G401 (cell line): ENCODE measurements at regions not wholly inside any gene's neighbourhood (a gene's known extent, or its start where the extent isn't known, plus 50 kb on each side); places are given as distances from the start of the nearest gene placed in this dataset.
A peak's percentile ranks its signal among the peaks of the same experiment; 100 is the strongest.
"Not testable (repeated sequence)": the region's sequence is repeated elsewhere in the genome, so short reads cannot be mapped to it uniquely, and the experiment has no call there.

ENCODE experiments used
- DNase-seq: peaks from one replicate; pipeline ENCODE4 v3.0.0-alpha.2; 2015; ENCODE audit warnings: low spot score
- in situ Hi-C: cut with HindIII; loops from 2 replicates; pipeline ENCODE4 v1.10.0; 2016; ENCODE audit warnings: low sequenced_read_pairs, mixed read lengths

DNA sequence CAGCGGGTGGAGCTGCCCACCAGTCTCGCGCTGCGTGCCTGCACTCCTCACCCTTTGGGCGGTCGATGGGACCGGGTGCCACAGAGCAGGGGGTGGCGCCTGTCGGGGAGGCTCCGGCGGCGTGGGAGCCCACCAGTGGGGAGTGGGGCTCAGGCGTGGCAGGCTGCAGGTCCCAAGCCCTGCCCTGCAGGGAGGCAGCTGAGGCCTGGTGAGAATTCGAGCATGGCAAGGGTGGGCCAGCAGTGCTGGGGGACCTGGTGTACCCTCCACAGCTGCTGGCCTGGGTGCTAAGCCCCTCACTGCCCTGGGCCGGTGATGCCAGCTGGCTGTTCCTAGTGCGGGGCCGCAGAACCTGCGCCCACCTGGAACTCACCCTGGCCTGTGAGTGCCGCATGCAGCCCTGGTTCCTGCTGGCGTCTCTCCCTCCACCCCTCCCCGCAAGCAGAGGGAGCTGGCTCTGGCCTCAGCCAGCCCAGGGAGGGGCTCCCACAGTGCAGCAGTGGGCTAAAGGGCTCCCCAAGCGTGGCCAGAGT is 746.6 kb upstream of the PABPC4L start:
- DNase-seq = no peak
- in situ Hi-C loops = no loop called here

DNA sequence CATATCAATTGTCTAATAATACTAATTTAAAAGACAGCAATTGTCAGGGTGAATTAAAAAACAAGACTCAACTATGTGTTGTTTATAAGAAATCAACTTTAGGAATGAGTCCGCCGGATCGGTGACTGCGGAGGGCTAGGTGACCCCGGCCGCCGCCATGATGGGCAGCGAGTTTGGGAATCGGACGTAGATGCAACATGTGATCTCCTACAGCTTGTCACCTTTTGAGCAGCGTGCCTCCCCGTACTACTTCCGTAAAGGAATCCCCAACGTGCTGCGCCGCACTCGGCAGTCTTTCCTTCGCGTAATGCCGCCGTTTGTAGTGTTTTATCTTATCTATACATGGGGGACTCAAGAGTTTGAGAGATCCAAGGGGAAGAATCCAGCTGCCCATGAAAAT is 742.5 kb upstream of the PABPC4L start:
- in situ Hi-C loops = no loop called here
- DNase-seq = no peak

DNA sequence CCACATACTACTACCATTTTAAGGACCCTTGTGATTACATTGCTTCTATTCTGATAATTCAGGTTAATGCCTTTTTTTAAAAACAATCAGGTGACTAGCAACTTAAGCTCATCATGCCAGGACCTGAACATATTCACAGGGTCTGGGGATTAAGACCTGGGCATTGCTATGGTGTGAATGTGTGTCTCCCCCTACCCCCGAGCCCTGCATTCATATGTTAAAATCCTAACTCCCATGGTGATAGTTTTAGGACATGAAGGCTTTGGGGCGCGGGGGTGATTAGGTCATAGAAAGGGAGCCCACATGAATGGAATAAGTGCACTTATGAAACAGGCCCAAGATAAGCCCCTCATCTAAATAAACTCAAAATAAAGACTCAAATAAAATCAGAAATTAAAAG is 734.4 kb upstream of the PABPC4L start:
- in situ Hi-C loops = no loop called here
- DNase-seq = no peak

DNA sequence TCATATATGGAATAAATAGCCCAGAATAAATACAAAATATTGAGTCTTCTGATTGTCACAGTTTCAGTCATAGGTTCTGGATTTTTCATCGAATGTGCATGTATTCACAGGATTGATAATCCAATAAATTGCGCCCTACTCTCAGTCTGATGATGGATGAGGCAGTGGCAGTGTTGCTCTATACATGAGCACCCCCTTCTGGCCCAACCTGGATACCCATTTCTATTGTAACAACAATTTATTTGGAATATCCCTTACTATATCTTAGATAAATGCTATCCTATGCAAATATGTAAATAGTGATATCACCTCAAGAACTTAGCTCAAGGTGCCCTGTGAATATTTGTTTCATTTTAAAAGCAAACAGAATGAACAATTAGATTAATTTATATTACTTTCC is 733.7 kb upstream of the PABPC4L start:
- no peak for DNase-seq

DNA sequence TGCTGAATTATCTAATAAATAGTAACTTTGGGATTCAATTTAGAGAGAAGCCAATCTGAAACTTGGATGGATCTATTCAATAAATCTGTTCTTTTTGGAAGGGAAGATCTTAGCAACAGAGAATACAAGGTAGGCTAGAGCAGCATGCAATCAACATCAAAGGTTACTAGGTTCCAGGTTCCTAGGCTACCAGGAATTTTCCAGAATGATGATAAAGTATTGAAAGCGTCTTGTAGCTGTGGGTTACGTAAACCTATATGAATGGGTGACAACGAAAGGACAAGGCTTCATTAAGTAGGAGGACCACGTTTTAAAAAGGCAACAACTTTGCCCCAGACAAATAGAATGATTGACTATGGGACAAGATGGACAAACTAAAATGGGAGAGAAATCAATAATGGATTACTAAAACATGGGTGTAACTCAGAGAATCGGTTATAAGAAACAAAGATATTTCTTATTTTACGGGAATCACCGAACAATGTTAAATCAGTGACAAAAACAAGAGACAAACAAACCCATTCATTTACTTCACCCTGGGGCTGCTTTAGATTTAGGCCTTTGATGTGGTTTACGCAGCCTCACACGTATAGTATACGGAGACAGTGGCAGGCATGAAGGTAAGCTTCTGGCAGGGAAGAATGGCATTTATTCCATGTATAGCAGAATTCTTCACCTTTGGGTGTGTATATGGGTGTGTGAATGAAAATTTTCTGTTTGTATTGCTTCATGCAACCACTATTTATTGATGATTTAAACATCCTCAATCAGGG is 732.6 kb upstream of the PABPC4L start:
- in situ Hi-C loops = no loop called here
- no peak for DNase-seq

More for the DNA sequence above, 733.7 kb upstream of the PABPC4L start:
- in situ Hi-C loops = no loop called here

DNA sequence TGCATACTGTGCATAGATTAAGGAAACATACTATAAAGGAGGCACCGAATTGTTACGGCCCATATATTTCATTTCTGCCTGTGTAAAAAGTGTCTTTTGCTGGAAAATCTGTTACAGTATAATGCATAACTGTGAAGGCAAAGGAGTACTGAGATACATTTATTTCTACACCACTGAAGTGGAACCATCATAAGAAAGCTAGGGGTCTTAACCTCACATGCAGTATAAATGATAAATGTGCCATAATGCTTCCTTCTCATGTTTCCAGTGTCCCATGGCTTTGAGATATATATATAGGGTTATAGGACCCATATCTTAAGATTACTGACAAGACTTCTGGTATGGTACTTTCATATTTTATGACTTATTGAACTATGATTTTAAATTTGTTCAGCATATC is 713.8 kb upstream of the PABPC4L start:
- in situ Hi-C loops = no loop called here

DNA sequence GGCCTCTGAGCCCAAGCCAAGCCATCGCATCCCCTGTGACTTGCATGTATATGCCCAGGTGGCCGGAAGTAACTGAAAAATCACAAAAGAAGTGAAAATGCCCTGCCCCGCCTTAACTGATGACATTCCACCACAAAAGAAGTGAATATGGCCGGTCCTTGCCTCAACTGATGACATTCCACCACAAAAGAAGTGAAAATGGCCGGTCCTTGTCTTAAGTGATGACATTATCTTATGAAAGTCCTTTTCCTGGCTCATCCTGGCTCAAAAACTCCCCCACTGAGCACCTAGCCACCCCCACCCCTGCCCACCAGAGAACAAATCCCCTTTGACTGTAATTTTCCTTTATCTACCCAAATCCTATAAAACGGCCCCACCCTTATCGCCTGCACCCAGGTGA is 712.7 kb upstream of the PABPC4L start:
- DNase-seq, in situ Hi-C loops: not testable (repeated sequence)

More for the DNA sequence above, 713.8 kb upstream of the PABPC4L start:
- no peak for DNase-seq

DNA sequence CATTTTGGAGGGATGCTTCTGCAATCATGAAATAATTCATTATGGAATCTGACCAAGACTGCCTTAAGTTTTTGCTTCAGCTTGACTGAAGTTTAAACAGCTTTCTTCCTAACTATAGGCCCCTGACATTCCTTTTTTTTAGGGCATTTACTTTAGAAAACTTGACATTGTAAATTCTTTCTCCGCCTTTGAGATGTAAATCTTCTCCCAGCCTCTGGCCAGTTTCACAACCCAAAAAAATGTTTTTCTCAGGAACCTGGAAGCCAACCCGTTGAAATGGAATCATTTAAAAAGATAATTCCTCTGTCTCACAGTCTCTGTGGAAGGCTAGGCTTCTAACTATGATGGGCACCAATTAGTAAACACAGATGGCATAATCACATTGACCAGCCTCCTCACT is 710.4 kb upstream of the PABPC4L start:
- no peak for DNase-seq
- in situ Hi-C loops = no loop called here

DNA sequence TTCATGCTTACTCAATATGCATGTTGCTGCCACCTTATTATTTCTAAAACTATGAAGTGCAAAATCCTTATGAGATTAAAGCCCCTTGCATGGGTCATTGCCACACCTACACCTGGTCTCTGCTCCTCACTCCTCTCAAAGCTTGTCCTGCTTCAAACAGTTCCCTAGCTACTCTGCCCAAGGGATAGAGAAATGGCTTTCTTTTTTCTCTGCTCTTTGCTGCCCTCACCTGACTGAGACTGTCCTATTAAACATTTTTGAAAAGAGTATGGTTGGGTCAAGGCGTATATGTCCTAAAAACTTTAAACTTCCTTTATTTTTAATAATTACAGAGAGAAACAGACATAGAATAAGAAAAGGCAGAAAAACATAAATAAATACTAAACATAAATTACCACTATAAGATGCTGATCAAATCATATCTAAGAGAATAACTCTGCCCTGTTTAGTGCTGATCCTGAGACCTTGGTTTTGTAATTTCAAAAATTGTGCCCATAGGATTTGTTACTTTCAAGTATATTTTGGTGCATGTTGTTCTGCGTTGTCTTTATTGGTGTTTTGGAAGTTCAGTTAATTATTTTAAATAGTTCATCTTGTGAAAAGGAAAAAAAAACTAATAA is 704.9 kb upstream of the PABPC4L start:
- DNase-seq = peak; percentile 8
- in situ Hi-C loops = no loop called here

DNA sequence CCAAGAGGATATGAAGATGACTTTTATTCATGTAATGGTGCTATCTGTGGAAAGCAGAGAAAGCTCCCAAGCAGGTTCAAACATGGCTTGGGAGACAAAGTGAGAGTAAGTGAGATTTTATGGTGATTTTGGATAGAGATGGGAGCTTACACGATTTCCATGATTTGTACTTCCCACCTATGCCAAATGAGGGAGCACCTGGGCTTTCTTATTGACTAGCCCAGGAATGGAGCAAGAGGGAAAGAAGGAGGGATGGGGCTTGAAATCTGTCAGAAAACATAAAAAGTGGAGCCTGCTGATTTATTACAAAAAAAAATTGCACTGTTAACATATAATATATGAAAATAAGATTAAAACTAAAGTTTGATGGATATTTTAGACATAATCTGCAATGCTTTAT is 703.5 kb upstream of the PABPC4L start:
- no peak for DNase-seq
- in situ Hi-C loops = no loop called here

DNA sequence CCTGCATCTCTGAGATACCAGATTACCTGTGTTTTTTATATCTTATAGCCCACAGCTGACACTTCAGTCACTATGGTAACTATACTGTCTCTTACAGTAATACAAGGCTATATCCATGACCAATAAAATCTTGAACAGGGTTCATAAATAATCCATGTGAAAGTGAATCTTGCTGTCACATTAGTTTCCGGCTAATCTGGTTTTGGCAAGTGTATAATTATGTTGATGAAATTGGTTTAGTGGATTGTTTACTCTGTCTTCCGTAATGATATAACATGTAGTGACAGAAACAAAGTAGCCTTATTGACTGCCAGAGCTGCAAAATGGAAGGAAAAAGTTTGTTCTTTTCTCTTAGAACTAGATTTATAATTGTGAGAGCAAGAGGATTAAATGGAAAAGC is 686.6 kb upstream of the PABPC4L start:
- in situ Hi-C loops = no loop called here
- no peak for DNase-seq

DNA sequence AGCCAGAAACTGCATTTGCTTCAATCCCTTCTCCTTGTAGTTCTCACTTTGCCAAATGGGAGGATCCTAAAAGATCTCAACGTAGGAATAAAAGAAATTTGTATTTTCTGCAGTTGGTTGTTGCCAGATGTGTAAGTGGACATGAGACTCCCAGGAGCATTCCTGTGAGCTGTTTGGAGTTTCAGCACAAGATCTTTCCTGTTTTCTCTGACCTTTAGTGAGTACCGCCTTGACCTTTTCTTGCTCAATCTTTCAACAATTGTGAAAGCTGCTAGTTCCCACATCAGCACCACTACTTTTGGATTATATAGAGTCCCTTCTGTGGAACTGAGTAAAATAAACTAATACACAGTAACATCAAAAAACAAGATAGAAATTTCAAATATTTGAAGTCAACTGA is 683.8 kb upstream of the PABPC4L start:
- no peak for DNase-seq
- in situ Hi-C loops = no loop called here

DNA sequence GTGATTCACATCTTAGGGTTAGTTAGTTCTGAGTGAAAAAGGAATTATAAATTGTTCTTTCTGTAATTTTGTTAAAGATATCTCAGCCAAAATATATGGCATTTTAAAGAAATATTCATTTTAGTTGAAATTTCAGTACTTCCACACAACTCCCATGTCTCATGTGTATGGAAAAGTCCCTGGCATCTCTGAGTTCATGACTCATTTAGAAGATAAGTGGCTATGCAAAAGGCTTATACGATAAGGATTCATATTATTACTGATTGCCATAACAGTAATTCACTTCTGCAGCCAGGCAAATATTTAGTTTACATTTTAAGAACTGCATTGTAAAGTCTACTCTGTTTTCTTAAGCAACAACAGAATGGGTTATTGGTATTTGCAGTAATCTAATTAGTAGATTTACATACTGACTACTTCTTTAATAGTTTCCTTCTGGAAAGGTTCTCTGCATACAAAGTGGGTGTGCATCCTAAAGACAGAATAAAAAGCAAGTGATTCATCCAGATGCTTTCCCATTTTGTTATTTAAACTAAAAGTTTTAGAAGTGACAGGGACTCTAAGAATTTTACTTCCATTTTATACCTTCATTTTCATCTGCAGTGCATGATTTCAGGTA is 682.4 kb upstream of the PABPC4L start:
- in situ Hi-C loops = no loop called here
- no peak for DNase-seq

DNA sequence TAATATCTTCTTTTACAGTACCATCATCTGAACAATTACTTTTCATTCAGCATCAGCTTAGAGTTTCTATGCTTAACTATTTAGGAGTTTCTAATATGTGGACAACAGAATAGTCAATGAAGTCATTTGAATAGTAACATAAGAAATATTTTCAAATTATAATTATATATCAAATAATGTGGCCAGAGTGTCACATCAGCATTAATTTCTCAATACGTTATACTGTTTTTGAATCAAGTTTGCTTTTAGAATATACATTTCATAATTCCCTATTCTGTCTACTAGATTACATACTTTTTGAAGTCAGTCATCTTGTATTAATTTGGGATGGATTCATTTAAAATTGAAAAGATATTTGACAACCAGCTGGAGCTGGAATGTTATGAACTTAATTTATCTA is 677.4 kb upstream of the PABPC4L start:
- DNase-seq = no peak
- in situ Hi-C loops = no loop called here

DNA sequence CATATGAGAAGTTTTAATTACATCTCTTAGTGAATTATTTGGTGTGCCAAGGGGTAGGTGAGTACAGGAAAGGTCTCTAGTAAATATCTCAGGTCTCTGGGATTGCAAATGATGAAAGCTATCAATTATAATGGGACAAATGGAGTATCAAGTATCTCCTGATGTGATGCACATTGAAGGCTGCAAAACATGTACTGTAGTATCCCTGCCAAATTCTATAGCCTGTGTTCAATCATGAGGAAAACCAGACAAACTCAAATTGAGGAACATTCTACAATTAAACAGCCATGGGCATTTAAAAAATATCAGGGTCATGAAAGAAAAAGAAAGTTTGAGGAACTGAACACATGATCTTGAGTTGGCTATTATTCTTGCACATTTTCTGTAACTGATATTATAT is 665.4 kb upstream of the PABPC4L start:
- in situ Hi-C loops = no loop called here
- no peak for DNase-seq

DNA sequence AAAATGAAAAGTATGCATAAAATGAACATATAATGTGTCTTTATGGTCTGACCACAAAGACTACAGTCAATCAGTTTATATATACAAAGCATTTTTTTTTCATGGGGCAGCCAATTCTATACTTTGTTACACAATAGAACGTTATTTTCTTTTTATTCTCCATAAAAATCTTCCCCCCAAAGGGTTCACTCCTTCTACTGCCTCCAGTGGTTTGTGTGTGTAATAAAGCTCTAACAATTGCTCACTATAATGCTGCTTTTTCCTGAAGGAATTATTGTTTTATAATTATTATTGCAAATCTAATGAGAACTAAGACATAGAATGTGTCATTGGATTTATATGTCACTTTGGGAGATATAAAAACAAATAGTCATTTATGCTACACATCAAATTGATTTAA is 664.1 kb upstream of the PABPC4L start:
- DNase-seq = no peak
- in situ Hi-C loops = no loop called here

DNA sequence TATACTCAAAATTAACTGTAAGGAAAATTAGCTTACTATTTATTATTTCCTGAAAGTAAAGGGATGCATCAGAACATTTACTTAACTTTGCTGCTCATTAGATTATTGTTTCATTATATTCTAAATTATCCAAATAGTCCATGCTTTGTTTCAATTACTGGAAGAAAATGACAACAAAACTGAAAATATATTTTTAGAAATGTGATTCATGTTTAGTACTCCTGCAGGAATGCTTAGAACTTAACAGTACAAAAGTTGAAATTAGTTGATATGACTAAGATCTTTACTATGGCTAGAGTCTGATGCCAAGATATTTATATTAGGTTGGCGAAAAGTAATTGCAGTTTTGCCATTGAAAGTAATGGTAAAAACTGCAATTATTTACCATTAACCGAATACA is 660.5 kb upstream of the PABPC4L start:
- no peak for DNase-seq
- in situ Hi-C loops = no loop called here

DNA sequence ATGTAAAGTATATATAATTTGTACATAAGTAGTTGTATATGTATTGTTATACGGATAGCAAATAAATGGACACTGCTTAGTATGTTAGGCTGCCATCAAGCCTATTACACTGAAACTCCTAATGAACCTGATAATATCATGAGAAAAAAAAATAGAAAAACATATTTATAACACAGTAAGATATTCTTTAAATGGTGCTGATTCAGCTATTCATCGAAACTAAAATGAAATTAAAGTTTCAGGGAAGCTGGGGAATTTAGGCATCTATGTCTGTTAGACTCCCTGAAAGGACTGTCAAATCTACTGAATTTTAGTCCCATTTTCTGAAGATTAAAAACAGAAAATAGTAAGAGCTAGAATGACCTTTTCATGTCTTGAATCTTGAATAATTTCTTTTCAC is 647.1 kb upstream of the PABPC4L start:
- in situ Hi-C loops = no loop called here
- DNase-seq = no peak

DNA sequence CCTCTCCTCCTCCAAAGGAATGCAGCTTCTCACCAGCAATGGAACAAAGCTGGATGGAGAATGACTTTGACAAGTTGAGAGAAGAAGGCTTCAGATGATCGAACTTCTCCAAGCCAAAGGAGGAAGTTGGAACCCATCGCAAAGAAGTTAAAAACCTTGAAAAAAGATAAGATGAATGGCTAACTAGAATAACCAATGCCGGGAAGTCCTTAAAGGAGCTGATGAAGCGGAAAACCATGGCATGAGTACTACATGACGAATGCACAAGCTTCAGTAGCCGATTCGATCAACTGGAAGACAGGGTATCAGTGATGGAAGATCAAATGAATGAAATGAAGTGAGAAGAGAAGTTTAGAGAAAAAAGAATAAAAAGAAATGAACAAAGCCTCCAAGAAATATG is 629.2 kb upstream of the PABPC4L start:
- DNase-seq, in situ Hi-C loops: not testable (repeated sequence)

DNA sequence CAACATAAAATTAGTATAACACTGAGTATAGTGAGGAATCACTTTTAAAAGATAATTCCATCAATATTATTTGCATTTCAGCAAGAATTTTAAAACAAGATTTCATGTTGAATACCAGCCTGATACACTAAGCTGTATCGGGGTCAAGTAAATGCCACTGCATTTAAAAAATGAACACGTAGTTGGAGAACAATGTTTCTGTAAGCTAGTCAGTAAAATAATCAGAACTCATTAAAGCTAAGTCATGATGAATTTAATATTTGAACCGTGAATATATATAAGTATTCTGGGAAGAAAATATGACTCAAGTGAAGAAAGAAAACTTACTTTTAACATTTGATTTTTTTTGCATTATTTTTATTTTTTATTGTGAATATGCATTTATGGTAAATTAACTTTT is 611.0 kb upstream of the PABPC4L start:
- in situ Hi-C loops = no loop called here

More for the DNA sequence above, 611.0 kb upstream of the PABPC4L start:
- no peak for DNase-seq
